ENCODE measurements at regions not wholly inside any gene's neighbourhood (a gene's known extent, or its start where the extent isn't known, plus 50 kb on each side); places are given as distances from the start of the nearest gene placed in this dataset.

DNA sequence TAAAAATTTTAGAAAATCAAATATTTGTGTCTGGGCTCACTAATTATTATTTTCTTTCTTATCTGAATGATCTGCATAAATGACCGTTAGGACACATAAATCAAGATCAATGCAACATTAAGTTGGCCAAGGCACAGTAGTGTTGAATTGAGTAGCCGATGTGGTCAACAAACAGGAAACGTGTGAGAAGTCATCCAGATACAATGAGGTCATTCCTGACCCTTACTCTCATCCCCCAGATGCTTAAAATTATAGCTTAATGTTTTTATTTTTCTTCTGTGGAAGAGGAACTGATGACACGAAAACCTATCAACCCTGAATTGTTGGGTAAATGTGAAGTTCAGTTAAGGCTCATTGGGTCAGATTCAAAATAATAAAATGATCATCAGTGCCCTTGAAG, 222.9 kb downstream of the RFC3 start:
- DNase-seq (ENCODE audit: low spot score): no peak

DNA sequence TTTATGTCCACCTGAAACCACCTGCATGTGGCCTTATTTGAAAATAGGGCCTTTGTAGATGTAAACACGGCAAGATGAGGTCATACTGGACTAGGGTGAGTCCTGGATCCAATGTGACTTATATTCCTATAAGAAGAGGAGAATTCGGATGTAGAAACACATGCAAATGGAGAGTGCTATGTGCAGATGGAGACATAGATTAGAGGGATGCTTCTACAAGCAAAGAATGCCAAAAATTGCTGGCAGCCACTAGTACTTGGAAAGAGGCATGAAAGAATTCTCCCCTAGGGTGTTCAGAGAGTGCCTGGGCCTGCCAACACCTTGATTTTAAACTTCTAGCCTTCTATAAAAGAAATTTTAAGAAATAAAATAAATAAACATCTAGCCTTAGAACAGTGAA, 226.1 kb downstream of the RFC3 start:
- no peak for DNase-seq (ENCODE audit: low spot score)

DNA sequence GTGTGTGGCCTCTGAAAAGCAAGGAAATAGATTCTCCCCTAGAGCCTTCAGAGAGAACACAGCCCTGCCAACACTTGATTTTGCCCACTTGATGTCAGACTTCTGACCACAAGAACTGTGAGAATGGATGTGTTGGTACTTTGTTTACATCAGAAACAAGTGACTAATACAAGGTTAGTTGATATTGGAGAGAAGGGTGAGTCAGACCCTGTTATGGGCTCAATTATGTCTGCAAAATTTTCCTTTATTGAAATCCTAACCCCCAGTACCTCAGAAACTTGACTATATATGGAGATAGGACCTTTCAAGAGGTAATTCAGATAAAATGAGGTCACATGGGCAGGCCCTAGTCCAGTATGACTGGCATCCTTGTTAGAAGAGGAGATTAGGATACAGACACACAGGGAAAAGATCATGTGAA, 226.7 kb downstream of the RFC3 start:
- peak; percentile 47 for DNase-seq (ENCODE audit: low spot score)

DNA sequence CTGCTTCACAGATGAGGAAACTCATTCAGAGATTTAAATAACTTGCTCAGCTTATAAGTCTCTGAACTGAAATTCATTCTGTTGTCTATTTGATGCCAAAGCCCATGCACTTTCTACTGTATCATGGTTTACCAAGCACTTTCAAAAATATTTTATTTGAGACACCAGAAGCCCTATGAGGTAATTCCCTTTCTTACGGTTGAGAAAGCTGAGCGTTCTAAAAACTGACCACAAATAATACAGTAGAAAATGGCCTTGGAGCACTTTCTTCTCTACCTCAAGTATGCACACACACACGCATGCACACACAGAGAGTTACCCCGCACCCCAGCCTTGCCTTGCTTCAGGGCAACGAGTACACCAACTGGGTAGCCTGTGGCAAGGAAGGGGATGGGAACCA, 228.5 kb downstream of the RFC3 start:
- DNase-seq (ENCODE audit: low spot score): no peak

DNA sequence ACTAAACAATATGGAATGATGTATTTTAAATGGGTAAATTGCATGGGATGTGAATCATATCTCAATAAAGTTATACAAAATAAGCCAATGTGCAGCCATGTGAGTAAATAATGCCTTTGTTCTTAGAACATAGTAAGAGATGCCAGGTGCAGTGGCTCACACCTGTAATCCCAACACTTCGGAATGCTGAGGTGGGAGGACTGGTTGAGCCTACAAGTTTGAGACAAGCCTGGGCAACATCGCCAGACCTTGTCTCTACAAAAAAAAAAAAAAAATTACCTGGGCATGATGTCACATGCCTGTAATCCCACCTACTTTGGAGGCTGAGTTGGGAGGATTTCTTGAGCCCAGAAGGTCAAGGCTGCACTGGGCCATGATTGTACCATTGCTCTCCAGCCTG, 230.7 kb downstream of the RFC3 start:
- no peak for DNase-seq (ENCODE audit: low spot score)

DNA sequence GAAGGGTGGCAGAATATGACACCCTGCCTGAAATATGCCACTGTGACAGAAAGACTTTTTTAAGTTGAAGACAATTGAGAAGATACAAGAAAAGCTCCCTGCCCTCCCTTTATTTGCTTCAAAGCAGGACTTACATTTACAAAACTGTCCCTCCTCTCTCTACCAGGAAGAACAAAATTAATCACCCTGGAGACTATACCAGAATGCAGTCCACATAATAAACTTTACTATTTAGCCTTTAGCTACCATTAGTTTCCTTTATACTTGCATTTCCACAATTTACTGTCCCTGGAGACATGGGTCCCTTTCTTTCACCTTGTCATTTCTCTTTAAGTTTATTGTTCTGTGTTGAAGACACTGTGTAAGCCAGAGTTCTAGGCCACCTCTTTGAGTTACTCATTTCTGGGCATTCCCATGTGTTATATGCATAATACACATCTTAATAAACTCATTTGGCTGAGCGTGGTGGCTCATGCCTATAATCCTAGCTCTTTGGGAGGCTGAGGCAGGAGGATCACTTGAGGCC, 238.8 kb downstream of the RFC3 start:
- no peak for DNase-seq (ENCODE audit: low spot score)

DNA sequence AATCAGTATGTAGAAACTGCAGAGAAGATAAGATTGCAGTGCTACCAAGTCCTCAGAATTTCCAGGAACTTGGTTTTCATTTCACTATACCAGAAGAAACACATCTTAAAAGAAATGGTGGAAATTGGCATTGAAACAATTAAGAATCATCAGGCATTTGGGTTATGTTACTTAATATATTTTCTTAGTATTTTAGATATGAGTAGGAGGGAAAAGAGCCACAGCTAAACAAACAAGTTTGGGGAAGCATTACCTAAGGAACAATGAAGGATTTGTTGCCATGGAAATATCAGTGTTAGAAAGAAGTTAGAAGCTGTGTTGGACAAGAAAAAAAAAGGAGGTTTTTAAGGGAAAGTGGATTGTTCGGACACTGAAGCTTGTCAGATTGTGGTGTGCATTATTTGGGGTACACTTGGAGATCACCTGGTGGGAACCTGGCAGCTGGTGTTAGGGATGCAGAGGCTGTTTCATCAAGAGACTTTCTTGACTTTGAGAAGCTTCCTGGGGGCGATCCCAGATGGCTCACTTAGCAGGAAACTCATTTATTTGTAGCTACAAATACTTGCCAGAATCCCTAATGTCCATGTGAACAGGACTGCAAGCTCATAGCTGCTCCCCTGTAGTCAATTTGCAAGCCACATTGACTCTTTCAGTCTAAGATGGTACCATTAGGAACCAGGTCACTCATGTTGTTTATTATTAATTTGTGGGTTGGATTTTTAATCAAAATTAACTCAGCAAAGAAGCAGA, 246.7 kb downstream of the RFC3 start:
- no peak for DNase-seq (ENCODE audit: low spot score)

DNA sequence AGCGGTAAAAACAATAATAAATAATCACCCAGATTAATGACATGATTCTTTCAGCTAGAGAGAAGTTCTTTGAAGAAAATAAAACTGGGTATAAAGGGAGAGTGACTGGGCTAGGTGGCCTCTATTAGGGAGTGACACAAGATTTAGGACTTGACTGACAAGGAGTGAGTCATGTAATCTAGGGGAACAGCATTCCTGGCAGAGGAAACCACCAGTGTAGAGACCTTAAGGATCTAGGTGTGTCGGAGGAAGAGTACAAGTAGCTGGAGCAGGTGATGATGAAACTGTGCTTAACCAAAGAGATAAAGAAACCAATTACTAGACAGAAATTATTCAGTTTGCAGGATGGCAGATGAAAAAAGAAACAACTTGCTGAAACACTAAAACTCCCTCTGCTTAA, 248.0 kb downstream of the RFC3 start:
- no peak for DNase-seq (ENCODE audit: low spot score)

DNA sequence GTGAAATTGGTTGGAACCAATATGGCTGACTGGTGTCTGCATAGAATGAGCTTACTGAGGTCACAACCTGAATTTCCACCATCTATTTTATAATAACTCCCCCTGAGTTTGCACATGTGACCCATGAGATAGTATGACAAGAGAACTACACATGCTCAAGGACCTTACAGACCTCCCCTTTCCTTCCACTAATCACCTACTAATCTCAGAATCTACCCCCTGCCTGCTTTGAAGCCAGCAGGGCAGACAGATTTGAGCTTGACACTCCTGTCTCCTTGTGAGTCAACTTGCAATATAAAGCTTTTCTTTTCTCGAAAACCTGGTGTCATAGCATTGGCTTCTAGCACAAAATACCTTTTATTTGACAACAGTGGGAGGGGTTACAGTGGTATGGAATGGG, 248.4 kb downstream of the RFC3 start:
- DNase-seq (ENCODE audit: low spot score): no peak

DNA sequence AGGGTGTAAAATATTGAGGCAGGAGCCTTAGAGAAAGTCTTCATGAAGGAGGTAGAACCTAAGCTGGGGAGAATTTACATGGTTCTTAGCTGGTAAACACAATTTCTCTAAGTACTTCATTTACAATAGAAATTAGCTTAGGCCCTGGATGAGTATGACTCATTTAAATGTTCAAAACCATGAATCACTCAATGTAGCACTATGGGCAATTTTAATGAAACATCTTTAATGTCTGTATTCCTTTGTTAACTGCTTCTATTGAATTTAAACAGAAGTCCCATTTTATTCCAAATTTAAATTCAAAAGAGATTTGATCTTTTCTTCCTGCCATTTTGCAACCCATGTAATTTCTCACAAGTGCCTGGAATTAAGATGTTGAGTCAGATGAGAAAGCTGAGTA, 252.1 kb downstream of the RFC3 start:
- DNase-seq (ENCODE audit: low spot score): peak; percentile 37

DNA sequence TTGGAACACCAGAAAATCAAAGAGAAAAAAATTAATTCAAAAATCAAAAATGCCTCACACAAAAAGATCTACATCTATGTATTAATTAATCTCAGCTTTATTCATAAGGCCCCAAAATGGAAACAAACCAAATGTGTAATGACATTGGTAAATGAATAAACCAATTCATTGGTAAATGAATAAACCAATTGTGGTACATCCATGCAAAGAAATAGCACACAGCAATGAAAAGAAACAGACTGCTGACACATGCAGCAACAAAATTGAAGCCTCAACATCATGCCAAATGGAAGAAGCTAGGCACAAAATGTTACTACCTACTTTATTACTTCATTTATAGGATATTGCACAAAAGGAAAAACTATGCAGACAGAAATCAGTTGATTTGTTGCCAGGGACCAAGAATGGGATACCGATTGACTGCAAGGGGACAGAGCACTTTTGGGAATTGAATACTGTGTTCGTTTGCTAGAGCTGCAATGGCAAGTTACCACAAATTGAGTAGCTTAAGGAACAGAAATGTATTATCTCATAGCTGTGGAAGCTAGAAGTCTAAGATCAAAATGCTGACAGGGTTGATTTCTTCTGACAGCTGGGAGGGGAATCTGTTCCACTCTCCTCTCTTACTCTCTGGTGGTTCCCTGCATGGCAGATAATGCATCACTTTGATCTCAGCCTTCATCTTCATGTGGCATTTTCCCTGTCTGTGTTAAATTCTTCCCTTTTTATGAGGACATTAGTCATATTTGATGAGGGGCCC, 252.8 kb downstream of the RFC3 start:
- no peak for DNase-seq (ENCODE audit: low spot score)

DNA sequence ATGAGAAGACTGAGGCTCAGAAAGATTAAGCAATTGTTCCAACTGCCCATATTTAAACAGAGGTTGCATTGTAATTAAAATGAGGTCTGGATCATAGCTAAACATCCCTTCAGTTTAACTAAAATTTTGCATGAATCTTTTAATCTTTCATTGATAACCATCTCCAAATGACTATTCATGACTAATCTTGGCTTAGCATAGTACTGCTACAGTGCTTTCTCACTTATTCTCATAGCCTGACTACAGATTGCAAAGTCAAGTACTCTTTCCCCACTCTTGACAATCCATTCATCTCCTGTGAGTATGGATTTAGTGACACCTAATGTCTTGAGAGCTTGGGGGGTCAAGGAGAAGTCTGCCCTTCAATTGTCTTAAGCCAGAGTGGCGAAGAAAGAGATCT, 258.4 kb downstream of the RFC3 start:
- DNase-seq (ENCODE audit: low spot score): no peak

DNA sequence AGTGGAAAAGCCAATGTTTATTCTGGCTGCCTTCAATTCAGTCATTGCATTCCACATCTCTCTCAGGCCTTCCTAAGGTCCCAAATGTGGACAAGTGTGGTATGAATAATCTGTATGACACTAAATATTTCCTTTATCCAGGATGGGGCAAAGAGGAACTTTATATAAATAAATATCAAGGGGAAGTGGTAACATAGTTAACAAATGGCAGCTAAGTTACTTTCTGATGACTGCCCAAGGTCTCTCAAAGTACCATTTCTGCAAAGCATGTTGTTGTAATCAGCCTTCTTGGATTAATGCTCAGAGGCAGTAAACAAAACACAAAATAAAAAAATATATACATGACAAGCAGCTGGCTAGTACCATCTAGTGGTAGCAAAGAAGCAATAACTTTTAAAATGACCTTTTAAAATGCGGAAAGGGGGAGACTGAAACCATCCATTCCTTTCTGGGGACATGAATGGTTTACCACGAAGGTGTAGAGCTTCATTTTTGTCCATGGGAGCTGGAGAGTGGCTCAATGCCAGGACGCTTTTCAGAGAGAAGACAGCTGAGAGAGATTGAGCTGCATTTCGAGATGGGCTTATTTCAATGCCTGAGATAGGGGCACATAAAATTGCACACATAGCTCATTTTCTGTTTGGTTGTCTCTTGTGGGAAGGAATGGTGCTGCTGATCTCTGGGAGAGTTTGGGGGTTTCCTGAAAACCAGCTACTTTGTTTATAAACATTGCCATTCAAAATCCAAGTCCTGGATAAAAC, 259.2 kb downstream of the RFC3 start:
- DNase-seq (ENCODE audit: low spot score): peak; percentile 64

DNA sequence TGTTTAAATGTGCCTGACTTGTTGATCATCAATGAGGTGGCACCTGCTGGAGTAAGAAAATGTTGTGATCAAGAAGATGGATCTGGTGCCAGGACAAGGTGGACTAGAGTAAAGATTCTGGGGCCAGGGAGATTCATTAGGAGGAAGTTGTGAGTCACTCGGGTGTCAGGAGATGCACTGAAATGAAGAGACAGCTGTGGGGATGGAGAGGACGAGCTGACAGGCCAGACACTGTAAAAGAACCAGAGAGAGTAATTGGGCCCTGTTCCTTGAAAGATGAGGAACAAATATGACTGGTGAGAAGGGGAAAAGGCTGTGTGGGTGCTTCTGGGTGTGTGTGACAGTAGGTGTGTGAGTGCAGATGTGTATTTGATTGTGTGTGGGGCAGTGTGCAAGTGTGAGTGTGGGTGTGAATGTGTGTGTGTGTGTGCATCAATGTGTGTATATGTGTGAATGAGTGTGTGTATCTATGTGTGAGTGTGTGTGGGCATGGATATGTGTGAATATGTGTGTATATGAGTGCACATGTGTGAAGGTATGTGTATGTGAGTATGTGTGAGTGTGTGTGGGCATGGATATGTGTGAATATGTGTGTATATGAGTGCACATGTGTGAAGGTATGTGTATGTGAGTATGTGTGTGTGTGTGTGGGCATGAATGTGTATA, 260.5 kb downstream of the RFC3 start:
- no peak for DNase-seq (ENCODE audit: low spot score)

DNA sequence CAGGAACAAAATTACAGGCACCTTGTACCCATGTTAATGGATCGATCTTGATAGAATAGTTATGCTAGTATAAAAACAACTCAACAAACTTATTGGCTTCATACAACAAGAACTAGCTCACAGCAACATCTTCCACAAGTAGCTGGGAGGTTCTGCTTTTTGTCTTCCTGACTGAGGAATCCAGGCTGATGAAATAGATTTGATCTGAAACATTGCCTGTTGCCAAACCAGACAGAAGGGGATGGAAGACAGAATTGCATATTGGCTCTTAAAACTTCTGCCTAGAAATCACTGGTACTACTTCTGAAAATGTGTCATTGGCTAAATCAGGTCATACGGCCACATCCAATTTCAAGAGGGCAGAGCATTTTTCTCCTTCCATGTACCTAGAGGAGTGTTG, 267.3 kb downstream of the RFC3 start:
- no peak for DNase-seq (ENCODE audit: low spot score)

DNA sequence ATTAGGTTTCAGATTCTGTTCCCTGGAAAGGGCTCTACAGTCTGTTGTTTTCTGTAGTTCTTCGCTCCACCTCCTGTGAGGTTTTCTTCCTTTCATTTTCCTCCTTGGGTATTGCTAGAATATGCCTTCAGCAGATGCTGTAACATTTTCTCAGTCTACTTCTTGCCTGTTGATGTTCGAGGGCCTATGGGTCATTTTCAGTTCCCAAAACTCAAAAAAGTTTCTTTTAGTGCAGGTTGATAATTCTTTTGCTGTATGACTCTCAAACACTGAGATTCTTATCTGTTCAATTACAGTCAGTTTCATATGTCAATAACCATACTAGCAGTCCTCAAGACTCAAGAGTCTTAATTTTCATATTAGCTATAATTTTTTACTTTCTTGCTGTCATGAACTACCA, 268.3 kb downstream of the RFC3 start:
- no peak for DNase-seq (ENCODE audit: low spot score)

DNA sequence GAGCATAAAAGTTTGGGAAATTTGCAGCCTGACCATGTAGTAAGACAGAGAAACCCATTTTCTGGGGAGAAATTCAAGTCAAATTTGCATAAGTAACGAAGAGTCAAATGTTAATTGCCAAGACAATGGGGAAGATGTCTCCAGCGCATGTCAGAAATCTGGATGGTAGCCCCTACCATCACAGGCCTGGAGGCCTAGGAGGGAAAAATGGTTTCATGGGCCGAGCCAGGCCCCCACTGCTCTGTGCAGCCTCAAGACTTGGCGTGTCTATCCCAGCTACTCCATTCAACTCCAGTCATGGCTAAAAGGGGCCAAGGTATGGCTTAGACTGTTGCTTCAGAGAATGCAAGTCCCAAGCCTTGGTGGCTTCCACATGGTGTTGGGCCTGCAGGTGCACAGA, 269.8 kb downstream of the RFC3 start:
- no peak for DNase-seq (ENCODE audit: low spot score)

DNA sequence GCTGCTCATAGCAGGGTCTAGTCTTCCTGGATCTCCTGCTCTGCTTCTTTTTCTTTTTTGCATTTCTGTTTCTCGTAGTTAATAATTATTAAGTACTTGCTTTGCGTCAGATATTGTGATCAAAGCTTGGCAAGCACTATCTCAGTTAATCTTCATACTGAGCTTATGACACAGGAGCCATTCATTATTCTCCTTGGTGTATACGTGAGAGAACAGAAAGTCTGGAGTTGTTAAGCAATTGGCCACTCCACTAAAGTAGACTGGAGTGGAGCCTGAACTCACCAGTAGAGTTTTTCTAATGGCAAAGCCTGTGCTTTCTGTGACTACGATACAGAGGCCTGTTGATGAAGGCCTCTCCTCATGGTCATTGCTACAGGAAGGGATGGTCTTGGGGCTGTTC, 285.9 kb downstream of the RFC3 start:
- DNase-seq (ENCODE audit: low spot score): no peak

DNA sequence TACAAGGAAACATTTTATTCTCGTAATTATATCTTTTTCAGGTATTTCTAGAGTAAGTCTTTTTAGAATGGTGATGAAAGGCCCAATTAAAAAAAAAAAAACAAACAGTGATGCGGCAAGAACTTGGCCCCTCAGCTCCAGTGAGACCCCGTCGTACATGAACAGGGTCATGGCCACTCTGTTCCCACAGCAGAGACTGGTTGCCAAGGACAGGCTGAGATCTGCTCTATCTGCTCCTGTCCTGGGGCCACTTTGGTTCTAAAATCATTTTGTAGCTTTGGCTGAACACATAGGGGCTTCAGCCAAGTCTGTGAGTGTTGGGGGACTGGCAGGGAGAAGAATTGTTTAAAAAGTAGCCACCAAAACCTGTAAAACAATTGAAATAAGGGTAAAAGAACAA, 286.9 kb downstream of the RFC3 start:
- no peak for DNase-seq (ENCODE audit: low spot score)

DNA sequence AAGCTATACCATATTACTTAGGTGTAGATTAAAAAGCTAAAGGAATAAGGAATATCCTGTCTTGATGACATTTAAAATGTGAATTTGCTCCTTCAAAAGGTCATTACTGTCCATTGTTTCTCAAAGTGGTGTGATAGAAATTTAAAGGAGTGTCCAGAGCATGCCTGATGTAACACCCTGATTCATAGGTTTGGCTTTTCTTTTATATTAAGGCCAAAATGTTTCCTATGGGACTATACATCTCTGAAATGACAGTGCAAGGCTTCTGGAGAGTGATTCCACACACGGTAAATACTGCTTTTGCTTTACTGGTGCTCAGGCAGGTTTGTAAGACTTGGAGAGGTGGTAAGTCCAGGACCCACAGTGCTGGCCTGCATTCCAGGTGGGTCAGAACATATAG, 289.9 kb downstream of the RFC3 start:
- no peak for DNase-seq (ENCODE audit: low spot score)

DNA sequence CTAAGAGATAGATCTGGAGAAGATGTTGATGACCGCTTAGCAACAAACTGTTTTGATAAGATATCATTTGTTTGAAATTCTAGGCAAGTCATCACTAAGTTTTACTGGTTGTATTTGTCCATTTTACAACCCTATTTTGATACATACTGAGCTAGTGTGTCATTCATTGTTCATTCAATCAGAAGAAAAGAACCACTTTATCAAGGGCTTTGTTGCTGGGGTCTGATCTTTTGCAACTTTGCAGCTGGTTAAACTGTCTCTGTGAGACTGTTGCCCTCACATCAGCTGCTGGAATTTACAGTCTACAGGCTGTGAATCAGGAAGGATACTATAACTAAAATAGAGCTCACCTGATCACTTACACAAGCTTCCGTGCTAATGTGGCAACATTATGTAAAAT, 290.5 kb downstream of the RFC3 start:
- no peak for DNase-seq (ENCODE audit: low spot score)

DNA sequence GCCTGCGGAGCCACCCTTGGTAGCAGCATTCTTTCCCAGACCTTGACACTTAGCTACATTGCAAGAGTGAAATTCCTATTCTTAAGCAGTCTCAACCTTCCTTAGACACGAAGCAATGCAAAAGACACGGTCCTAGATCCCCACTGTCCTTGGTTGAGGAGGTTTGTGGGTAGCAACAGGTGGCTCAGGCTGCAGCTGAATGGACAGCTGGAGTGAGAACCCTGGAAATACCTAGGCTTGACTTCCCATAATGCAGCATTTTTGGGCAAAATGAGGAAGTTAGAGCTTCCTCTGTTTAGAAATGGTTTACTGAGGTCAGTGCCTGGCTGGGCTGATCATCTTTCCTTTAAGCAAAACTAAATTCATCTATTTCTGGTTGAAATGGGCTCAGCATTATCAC, 296.6 kb downstream of the RFC3 start:
- DNase-seq (ENCODE audit: low spot score): no peak
